HG03571 (cell line): ENCODE measurements at regions not wholly inside any gene's neighbourhood (a gene's known extent, or its start where the extent isn't known, plus 50 kb on each side); places are given as distances from the start of the nearest gene placed in this dataset.

Experiments
- ATAC-seq: cut with Tn5 transposase; IDR thresholded peaks from one replicate; pipeline ENCODE4 v1.9.1; 2021; ENCODE audit not compliant: unreplicated experiment

- ATAC-seq, result no peak
These were observed 313.1 kb downstream of the LRFN2 start for GRCh38 chr6:40274058-40274457.

DNA sequence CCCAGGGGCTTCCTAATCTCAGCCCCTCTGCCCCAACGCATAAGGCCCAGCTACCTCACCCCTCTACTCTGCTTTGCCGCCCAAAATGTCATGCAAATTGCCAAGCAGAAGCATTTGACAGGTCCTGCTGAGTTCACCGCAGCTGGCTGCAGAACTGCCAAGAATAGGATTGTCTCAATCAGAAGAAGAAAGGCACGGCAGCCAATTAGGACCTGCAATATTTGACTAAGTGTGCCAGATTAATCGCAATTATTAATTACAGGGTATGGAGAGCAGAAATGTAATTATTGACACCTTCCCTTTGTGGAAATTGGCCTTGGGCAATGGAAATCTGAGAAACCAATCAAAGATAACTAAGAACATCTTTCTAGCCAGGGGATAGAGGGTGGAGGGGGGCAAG is 318.6 kb downstream of the LRFN2 start:
- no peak for ATAC-seq

DNA sequence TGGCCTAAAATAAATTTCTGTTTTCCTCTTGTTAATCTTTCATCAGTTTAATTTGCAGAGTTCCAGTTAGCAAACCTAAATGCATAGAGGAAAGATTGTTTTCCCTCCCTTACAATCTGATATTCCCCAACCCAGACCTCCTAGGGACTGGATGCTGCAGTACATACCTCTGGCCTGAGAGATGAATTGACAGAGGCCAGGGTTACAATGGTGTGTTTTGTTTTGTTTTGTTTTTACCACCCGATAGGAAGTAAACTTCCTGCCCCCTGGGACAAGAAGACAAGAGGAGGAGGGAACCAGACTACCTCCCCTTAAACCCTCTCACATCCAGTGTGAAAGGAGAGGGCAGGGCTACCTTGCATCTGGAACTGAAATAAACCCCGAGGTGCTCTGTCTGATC is 319.0 kb downstream of the LRFN2 start:
- no peak for ATAC-seq

DNA sequence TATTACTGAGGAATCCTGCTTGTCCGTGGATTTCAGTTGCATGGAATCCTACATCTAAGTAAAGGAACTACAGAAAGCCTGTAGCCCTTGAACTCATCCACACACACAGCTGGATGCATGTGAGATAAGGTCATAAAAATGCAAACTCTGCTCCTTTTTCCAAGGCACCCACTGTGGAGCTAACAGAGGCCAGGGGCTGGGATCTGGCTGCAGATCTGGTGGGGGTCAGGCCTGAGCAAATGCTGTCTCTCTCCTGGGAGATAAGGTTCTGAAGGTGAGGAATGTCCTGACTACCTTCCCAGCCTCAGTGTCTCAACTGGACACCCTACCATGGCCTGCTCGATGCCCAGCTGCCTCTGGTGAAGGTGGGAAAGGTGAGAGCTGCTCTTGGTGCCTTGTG is 321.5 kb downstream of the LRFN2 start:
- no peak for ATAC-seq

GRCh38 chr6:40263970-40264369 is 323.2 kb downstream of the LRFN2 start:
- no peak for ATAC-seq

DNA sequence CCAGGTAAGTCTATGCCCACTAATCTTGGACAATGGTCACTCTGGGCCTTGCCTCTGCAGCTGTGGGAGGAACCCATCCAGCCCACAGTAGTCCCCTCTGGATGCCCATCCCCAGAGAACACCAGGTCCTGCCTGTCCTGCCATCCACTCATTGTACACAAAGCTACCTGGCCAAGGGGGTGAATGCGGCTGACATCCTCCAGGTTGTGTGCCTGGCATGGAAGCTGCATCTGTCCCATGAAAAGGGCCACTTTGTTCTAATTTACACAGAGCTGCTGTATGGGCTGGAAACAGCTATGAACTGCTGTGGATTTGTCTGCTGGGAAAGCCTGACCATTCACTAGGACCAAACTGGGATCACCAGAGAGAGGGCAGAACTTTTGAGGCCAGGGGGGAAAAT is 324.8 kb downstream of the LRFN2 start:
- ATAC-seq, result no peak

- no peak for ATAC-seq
These were observed 324.3 kb upstream of the MOCS1 start for GRCh38 chr6:40258531-40258930.

GRCh38 chr6:40256831-40257230 is 322.6 kb upstream of the MOCS1 start:
- ATAC-seq, result no peak

GRCh38 chr6:40256224-40256623 is 322.0 kb upstream of the MOCS1 start:
- ATAC-seq, result no peak

- ATAC-seq, result no peak
These were observed 319.2 kb upstream of the MOCS1 start for GRCh38 chr6:40253420-40253819.

DNA sequence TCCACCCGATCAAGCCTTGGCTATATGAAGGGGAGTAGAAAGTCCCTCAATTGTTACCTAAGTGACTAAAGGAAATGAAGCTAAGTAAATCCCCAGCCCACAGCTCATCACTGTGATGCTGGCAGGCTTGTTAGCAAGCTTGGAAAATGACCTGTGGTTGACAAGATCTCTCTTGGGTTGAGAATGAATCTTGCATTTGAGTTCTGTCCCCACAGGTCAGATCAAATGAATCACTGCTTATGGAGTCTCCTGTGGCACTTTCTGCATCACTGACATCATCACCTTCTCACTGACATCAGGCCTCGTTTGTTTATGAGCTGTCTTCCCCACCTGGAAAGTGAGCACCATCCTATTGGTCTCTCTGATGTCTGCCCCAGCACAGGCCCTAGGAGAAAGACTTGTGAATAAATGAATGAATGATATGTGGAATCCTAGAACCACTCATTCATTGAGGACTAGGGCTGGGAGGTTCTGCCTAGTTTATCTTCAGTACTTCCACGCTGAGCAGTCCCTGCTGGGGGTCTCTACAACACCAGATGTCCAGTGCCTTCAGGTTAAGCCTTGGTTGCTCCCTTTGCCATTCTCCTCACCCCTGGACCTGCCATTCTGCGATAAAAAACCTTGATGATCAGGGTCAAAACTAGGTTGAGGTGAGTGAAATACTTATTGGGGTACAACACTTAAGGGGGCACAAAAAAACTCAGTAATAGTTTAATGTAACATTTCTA is 318.4 kb upstream of the MOCS1 start:
- no peak for ATAC-seq

GRCh38 chr6:40251637-40252300 is 317.5 kb upstream of the MOCS1 start:
- ATAC-seq, result no peak

DNA sequence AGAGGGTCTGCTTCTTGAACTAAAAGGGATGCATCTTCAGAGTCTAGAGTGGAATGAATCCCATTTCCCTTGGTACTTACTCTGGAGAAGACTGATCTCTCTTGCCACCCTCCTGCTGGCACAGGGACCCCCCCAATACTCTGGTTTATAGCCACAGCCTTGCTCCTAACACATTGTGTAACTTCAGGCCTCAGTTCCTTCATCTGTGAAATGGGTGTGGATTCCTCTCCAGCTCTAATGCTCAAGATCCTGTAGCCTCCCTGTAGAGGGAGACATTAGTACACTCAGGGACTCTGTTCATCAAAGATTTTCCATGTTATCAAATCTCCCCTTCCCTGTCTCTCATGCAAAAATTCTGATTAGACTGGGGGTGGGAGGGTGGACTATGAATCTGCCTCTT is 315.7 kb upstream of the MOCS1 start:
- no peak for ATAC-seq

- ATAC-seq, result no peak
These were observed 313.4 kb upstream of the MOCS1 start for GRCh38 chr6:40247516-40248115.

- ATAC-seq, result no peak
These were observed 310.4 kb upstream of the MOCS1 start for GRCh38 chr6:40244699-40245098.

DNA sequence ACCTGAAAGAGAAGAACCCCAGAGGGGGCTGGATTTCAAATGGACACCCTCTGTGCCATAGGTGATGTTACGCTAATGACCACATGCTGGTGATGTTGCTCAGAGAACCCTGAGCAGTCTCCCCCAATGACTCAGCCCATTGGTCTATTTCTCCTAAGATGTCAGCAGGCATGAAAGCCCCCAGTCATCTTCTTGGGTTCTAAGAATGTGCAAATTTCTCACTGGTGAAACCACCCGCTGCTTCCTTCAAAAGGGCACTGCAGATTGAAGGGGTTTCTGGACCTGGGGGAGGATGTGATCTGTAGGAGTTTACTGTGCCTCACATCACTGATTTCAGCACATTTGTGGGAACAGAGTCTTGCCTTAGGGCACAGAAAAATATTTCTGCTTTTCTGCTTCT is 298.4 kb upstream of the MOCS1 start:
- no peak for ATAC-seq

DNA sequence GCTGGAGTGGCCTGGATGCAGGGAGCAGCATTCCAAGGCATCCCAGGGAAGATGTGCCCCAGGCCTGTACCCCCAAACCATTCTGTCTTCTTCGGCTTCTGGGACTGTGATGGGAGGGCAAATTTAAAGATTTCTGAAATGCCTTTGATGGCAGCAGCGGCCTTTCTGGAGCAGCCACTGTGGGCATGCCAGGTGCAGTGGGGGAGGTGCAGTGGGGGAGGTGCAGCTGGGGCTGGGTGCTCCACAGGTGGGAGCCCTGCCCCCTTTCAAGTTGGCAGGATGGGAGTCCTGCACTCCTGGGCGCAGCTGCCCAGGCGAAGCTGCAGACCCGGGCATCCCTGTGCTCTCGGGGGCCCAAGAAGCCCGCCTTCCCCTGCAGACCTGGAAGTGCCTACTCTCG is 293.5 kb upstream of the MOCS1 start:
- ATAC-seq, result no peak

GRCh38 chr6:40222354-40222753 is 288.1 kb upstream of the MOCS1 start:
- ATAC-seq, result no peak

DNA sequence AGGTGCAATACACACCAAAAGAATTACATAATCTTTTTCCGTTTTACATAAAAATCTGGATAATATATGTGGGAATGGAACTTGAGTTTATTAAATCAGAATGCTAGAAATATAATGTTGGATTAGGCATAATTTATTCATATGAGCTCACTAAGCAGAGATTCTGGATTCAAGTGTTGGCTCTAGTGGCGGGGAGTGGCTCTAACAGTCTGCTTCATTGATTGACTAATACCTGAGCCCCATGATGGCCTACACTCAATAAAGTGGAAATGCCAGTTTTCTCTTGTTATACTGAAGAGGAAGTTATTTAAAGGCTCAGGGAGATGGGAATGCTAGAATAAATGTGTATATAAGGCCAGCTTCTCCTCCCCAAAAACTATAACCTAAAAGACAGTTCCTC is 285.5 kb upstream of the MOCS1 start:
- no peak for ATAC-seq

DNA sequence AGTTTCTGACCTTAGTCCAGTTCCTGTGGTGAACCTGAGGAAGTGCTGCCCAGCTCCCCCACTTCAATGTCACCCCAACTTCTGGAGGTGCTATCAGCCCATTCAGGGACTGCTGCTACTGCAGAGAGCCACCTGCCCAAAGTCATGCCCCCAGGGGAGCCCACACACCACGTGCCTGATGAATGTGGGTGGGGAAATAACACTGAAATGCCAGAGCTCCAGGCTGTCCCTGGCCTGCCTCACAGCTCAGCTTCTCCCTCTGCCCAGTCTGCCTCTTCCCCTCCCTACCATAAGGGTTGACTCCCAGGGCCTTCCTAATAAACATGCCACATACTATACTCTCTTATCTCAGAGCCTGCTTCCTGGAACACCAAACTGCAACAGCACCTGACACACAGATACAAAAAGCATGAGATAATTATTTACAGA is 276.4 kb upstream of the MOCS1 start:
- ATAC-seq, result no peak

DNA sequence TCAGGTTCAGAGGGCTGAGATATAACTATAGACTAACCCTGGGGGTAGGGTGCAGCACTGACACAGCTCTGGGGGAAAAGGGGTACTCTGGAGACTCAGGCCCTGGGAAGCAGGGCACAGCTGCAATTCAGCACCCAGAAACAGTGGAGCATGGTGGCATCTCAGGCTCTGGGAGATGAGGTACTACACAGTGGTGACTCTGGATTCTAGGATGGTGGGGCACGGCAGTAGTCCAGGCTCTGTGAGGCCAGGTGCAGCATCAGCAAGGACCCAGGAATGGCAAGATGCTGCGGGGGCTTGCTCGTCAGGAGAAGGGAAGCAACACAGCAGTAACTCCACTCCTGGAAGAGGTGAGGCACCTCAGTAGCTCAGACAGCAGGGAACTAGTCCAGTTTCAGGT is 271.5 kb upstream of the MOCS1 start:
- ATAC-seq, result no peak

DNA sequence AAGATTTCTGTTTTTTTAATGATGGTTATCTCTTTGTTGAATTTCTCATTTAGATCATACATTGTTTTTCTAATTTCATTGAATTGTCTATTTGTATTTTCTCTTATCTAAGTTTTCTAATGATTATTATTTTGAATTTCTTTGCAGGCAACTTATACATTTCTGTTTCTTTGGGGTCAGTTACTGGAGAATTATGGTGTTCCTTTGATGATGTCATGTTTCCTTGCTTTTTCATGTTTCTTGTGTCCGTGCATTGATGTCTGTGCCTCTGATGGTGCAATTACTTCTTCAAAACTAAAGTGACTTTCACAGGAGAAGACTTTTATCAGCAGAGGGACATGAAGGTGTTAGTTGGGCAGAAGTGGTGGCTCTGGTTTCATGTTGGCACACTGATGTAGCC is 270.7 kb upstream of the MOCS1 start:
- ATAC-seq, result no peak
